ENCODE measurements at regions not wholly inside any gene's neighbourhood (a gene's known extent, or its start where the extent isn't known, plus 50 kb on each side); places are given as distances from the start of the nearest gene placed in this dataset.

DNA sequence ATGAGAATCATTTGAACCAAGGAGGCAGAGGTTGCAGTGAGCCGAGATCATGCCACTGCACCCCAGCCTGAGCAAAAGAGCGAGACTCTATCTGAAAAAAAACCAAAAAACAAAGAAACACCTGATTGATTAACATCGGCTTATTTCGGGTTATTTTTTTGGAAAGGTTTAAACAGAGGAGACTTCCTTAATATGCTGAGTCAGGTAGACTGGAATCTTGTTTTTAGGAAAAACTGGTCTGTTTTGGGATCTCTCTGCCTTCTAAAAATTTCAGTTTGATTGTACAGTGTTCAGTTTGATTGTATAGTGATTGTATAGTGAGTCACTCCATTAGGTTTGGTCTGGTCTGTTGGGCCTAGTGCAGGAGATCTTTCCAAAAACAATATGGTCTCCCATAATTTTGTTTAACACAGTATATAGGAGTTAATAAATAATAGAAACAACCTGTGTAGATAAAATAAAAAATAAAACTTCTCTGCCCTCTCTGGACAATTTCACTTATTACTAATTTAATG is 196.3 kb upstream of the CHRM3 start:
- no peak overlapping the region for H3K4me3 ChIP-seq (ENCODE audit: low read depth, low read length)
- FAIRE-seq (no peak), DNase-seq (ENCODE audit: low read depth) (peak; percentile 25)
- TF ChIP-seq, protein P1, sequence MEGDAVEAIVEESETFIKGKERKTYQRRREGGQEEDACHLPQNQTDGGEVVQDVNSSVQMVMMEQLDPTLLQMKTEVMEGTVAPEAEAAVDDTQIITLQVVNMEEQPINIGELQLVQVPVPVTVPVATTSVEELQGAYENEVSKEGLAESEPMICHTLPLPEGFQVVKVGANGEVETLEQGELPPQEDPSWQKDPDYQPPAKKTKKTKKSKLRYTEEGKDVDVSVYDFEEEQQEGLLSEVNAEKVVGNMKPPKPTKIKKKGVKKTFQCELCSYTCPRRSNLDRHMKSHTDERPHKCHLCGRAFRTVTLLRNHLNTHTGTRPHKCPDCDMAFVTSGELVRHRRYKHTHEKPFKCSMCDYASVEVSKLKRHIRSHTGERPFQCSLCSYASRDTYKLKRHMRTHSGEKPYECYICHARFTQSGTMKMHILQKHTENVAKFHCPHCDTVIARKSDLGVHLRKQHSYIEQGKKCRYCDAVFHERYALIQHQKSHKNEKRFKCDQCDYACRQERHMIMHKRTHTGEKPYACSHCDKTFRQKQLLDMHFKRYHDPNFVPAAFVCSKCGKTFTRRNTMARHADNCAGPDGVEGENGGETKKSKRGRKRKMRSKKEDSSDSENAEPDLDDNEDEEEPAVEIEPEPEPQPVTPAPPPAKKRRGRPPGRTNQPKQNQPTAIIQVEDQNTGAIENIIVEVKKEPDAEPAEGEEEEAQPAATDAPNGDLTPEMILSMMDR (IDR thresholded peaks at IDR 0.05; ENCODE audit: insufficient read depth, low read length, severe bottlenecking): no peak
- H3K36me3 ChIP-seq (ENCODE audit: control insufficient read depth, insufficient read depth, low read length): no peaks in the 10 kb centered on the region
- H3K27me3 ChIP-seq (ENCODE audit: control insufficient read depth, insufficient read depth, low read length): no peaks in the 10 kb centered on the region

DNA sequence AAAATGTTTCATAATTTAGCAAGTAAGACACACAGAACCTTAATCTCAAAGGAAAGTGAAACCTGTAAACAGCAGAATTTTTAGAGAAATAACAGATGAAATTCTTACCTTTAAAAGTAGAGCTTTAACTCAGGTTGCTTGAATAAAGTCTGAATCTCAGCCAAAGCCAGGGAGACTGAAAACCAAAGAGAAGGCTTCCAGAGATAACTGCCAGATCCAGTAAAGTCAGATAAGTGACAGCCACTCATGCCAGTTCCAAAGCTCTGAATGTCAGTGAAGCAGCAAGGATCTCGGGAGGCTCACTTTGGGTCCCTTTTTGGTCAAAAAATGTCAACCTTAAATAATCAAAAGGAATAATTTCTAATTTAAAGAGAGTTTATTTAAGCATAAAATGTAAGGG is 199.9 kb upstream of the CHRM3 start:
- Histone ChIP-seq H3K27me3 (ENCODE audit: control insufficient read depth, insufficient read depth, low read length) (no peaks in the 10 kb centered on the region), H3K4me3 (ENCODE audit: low read depth, low read length) (no peak overlapping the region), H3K36me3 (ENCODE audit: control insufficient read depth, insufficient read depth, low read length) (no peaks in the 10 kb centered on the region)
- TF ChIP-seq, protein P1 (IDR thresholded peaks at IDR 0.05; ENCODE audit: insufficient read depth, low read length, severe bottlenecking): no peak
- FAIRE-seq: no peak
- DNase-seq (ENCODE audit: low read depth): no peak

DNA sequence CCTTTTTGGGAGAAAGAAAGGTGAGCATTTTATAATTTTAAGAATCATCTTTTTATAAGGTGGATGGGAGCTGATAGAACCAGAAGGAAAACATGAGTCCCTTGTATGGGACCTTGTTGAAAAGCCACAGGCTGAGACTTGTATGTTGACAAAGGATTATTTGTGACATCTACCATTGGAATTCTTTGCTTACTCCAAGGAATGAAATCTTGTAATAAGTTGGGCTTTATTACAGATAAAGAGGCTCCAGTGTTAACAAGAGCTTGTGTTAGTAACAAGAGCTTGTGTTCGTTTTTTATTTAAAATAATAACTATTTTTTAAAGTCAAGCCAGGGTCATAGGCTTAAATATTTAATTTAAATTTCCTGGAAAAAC is 201.1 kb upstream of the CHRM3 start:
- FAIRE-seq: no peak

DNA sequence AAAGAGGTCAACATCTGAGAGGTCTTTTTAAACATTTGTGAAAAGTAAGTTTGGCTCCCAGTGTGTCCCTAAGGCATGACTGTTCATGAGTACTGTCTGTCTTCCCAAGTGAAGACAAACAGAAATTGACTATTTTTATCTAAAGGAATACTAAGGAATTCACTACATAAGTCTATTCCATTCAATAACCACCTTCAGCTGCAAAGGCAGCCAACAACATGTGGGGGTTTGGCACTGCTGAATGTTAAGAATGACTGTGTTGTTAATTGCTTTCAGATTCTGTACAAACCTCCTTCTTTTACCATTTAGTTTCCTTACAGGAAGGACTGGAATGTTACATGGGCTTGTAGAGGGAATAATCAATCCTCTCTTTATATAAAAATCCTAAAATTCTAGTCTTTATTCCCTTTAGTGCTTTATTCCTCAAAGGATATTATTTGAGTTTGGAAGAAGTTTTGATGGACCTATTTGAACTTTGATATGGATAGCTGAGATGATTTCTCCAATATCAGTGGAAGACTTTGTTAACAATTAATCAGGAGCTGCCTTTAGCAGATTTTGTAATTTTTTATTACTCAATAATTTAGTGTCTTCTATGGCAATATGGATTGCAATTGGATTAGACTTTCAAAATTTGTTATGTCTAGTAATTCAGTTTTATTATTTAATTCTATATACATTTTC is 201.7 kb upstream of the CHRM3 start:
- Histone ChIP-seq H3K36me3 (ENCODE audit: control insufficient read depth, insufficient read depth, low read length) (no peaks in the 10 kb centered on the region), H3K4me3 (ENCODE audit: low read depth, low read length) (no peak overlapping the region), H3K27me3 (ENCODE audit: control insufficient read depth, insufficient read depth, low read length) (no peaks in the 10 kb centered on the region)
- FAIRE-seq (no peak), DNase-seq (ENCODE audit: low read depth) (peak; percentile 7)
- TF ChIP-seq, protein P1 (IDR thresholded peaks at IDR 0.05; ENCODE audit: insufficient read depth, low read length, severe bottlenecking): no peak

More for the DNA sequence above, 201.1 kb upstream of the CHRM3 start:
- Histone ChIP-seq H3K4me3 (ENCODE audit: low read depth, low read length) (no peak overlapping the region), H3K36me3 (ENCODE audit: control insufficient read depth, insufficient read depth, low read length) (no peaks in the 10 kb centered on the region), H3K27me3 (ENCODE audit: control insufficient read depth, insufficient read depth, low read length) (no peaks in the 10 kb centered on the region)
- peak; percentile 87 for DNase-seq (ENCODE audit: low read depth)
- TF ChIP-seq, protein P1 (IDR thresholded peaks at IDR 0.05; ENCODE audit: insufficient read depth, low read length, severe bottlenecking): no peak

DNA sequence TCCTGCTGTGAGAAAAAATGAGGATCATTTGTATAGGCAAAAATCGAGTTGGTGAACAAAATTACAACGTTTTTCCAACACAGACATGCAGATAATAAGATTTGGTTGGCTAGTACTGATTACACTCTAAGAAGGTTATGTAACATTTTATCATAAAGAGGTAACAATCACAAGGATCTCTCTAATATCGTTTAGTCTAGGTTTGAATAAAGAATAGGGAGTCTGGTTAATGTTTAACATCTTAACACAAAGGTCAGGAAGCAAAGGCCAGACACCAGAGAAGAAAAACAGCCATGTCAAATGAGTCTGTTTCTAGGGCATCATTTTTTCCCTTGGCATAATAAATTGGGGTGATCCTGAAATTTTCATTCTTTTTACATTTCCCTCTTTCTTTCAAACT is 207.4 kb upstream of the CHRM3 start:
- H3K27me3 ChIP-seq (ENCODE audit: control insufficient read depth, insufficient read depth, low read length): no peaks in the 10 kb centered on the region
- FAIRE-seq: no peak

More for the DNA sequence above, 207.4 kb upstream of the CHRM3 start:
- H3K36me3 ChIP-seq (ENCODE audit: control insufficient read depth, insufficient read depth, low read length): no peaks in the 10 kb centered on the region
- DNase-seq (ENCODE audit: low read depth): no peak
- H3K4me3 ChIP-seq (ENCODE audit: low read depth, low read length): no peak overlapping the region
- TF ChIP-seq, protein P1 (IDR thresholded peaks at IDR 0.05; ENCODE audit: insufficient read depth, low read length, severe bottlenecking): no peak
